ENCODE measurements at regions not wholly inside any gene's neighbourhood (a gene's known extent, or its start where the extent isn't known, plus 50 kb on each side); places are given as distances from the start of the nearest gene placed in this dataset.

DNA sequence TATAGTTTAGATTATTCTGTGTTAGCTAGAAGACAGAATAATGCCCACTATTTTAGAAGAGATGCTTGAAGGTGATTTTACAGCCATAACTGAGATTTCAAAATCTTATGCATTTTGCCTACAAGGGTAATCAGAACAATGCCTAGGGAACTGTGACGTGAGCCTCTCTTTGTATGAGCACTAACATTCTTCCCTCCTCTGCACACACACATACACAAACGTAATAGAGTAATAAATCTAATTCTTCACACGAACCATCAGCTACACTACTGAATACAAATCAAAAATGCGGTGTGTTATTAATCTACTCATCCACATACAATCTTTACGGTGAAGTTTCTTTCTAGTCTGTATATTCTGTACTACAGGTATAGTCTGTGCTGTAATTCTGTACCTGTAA lies 227.8 kb downstream of the PLK2 start:
- H3K27ac ChIP-seq, result no peak overlapping the region
- TF ChIP-seq ZFX (IDR thresholded peaks at IDR 0.05), result no peak
- TF ChIP-seq, protein P1, sequence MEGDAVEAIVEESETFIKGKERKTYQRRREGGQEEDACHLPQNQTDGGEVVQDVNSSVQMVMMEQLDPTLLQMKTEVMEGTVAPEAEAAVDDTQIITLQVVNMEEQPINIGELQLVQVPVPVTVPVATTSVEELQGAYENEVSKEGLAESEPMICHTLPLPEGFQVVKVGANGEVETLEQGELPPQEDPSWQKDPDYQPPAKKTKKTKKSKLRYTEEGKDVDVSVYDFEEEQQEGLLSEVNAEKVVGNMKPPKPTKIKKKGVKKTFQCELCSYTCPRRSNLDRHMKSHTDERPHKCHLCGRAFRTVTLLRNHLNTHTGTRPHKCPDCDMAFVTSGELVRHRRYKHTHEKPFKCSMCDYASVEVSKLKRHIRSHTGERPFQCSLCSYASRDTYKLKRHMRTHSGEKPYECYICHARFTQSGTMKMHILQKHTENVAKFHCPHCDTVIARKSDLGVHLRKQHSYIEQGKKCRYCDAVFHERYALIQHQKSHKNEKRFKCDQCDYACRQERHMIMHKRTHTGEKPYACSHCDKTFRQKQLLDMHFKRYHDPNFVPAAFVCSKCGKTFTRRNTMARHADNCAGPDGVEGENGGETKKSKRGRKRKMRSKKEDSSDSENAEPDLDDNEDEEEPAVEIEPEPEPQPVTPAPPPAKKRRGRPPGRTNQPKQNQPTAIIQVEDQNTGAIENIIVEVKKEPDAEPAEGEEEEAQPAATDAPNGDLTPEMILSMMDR (conservative IDR thresholded peaks at IDR 0.05), result no peak

DNA sequence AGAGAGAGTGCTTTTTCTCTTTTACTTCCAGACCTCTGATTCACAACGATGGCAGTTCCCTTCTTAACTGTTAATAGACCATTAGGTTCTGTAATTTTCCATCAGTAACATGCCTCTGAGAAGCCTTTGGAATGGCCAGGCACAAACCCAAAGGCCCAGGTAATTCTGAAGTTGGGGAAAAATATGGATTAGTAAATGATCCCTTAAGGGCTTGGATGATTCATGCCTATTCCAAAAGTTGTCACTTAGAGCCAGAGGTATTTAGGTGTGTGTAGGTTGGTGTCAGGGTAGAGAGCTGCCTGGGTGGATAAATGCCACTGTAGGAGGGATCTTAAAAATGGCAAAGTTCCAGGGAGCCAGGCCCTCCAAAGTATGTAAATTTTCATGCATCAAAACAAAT lies 228.8 kb downstream of the PLK2 start:
- H3K27ac ChIP-seq, result no peak overlapping the region
- no peak for TF ChIP-seq ZFX (IDR thresholded peaks at IDR 0.05)
- TF ChIP-seq, protein P1 (conservative IDR thresholded peaks at IDR 0.05), result no peak

DNA sequence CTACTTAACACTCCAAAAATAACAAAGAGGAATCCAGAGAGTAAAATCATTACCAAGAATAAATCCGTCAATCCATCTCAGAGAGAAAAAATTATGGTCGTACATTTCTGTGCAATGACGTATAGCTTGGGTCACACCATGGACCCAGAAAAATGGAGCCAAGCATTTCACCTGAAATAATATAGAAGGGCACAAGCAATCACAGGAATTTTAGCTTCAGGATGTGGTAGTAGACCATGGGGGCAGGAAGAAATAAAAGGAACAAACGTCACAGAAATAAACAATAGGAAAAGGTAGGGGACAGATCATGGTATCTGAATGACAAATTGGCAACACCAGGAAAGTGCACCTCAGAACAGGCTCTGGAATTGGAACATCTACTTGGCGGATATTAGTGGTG lies 231.0 kb downstream of the PLK2 start:
- H3K27ac ChIP-seq, result no peak overlapping the region
- no peak for TF ChIP-seq ZFX (IDR thresholded peaks at IDR 0.05)
- TF ChIP-seq, protein P1 (conservative IDR thresholded peaks at IDR 0.05), result no peak

DNA sequence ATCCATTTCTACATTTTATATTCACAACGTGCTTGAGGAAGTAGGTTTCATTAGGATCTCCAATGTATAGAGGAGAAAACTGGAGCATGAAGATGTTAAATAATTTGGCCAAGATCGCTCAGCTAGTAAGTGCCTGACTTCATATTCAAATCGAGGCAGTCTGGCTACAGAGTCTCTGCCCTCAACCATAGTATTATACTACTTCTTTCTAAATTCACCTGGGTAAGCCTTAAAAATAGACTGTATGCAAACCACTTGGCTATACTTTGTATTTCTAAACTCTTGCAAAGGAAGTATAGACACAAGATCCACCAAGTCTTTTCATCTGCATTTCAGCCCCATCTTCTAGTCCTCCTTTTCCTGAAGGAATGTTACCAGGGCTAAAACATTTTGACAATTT lies 232.0 kb downstream of the PLK2 start:
- TF ChIP-seq, protein P1 (conservative IDR thresholded peaks at IDR 0.05), result no peak
- no peak for TF ChIP-seq ZFX (IDR thresholded peaks at IDR 0.05)
- no peak overlapping the region for H3K27ac ChIP-seq

DNA sequence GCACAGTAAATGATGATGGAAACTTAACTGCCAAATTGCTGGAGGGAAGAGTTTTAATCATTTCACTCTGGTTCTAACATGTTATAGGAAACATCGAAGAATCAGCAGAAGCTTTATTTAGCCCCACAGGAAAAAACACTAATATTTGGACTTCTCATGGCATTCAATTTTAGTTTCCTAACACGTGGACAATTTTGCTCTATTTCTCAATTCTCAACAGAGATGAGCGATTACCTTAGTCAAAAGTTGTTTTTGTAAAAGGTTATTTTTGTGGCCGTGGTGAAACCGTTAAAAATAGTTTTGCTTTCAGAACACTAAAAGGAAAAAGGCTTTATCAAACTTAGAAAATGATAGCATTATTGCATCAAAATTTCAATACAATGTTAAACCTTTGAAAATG lies 235.2 kb downstream of the PLK2 start:
- H3K27ac ChIP-seq, result no peak overlapping the region

DNA sequence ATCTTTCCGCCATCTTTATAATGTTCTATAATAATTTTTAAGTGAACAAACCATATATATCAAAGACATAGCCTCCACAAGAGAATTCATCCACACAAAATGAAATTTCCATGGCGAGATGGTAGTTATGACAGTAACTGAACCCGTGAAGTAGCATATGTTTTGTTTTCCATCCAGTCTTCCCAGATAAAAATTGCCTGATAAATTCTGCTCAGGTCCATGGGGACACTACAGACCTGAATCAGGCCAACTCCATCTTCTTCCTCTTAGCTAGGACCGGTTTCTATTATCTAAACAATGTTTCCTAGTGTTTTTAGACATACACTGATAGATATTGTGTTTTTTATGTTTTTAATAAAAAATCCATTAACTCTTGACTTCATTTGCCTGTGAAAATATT lies 235.7 kb downstream of the PLK2 start:
- no peak for TF ChIP-seq ZFX (IDR thresholded peaks at IDR 0.05)
- TF ChIP-seq, protein P1 (conservative IDR thresholded peaks at IDR 0.05), result no peak
- no peak overlapping the region for H3K27ac ChIP-seq

More for the DNA sequence above, 235.2 kb downstream of the PLK2 start:
- TF ChIP-seq ZFX (IDR thresholded peaks at IDR 0.05), result no peak
- TF ChIP-seq, protein P1 (conservative IDR thresholded peaks at IDR 0.05), result no peak

DNA sequence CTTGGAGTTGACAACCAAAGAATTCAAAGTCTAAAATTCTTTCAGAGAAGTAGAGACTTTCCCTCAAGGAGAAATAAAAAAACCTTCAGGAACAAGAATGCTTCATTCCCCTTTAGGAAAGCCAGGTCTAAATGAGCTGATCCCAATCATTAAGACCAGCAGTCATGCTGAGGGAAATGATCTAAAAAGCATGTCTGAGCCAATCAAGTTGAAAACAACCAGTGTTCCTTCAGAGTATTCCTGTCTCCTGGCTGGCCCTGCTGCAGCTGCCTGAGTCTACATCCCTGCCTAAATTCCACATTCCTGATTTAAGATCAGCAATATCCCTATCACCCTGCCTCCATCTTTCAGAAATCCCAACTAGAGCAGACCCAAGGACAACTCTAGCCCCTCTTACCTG lies 244.5 kb downstream of the PLK2 start:
- TF ChIP-seq, protein P1 (conservative IDR thresholded peaks at IDR 0.05), result no peak
- TF ChIP-seq ZFX (IDR thresholded peaks at IDR 0.05), result no peak
- no peak overlapping the region for H3K27ac ChIP-seq
